ENCODE measurements at regions not wholly inside any gene's neighbourhood (a gene's known extent, or its start where the extent isn't known, plus 50 kb on each side); places are given as distances from the start of the nearest gene placed in this dataset.
"Not testable (repeated sequence)": the region's sequence is repeated elsewhere in the genome, so short reads cannot be mapped to it uniquely, and the experiment has no call there.

DNA sequence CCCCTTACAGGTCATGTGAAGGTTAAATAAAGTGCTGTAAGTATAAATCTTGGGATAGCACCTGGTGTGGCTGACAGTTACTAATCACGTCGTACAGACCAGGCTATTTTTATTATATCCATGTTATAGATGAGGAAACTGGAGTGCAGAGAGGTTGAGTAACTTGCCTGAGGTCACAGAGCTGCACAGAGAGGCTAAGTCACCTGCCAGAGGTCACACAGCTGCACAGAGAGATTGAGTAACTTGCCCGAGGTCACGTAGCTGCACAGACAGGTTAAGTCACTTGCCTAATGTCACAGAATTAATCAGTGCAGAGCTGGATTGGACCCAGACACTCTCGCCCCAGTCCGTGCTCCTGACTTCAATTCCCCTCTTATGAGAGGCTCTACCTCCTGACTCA, 171.5 kb downstream of the NUP210 start:
- no peak for DNase-seq (ENCODE audit: low read depth)

- DNase-seq (ENCODE audit: low read depth) = no peak
Measured at GRCh38 chr3:13245615-13245978, 172.4 kb upstream of the IQSEC1 start.

DNA sequence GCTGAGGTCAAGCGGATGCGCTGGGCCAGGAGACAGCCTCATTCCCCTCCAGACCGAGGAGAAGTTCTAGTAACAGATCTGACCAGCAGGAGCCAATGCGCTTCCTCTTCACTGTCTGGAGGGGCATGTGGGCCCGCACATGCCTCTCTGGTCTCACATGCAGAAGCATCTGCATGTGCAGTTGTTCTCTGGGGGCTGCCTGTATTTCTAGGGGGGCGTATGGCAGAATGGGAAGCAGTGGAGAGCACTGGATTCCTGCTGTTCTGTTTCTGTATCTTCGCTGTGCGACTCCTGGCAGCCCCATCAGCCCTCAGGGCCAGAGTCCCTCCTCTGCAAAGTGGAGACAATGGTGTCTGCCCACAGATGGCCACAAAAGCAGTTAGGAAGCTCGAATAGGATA, 170.4 kb upstream of the IQSEC1 start:
- no peak for DNase-seq (ENCODE audit: low read depth)

GRCh38 chr3:13242364-13242737, 169.1 kb upstream of the IQSEC1 start:
- DNase-seq (ENCODE audit: low read depth) = no peak

DNA sequence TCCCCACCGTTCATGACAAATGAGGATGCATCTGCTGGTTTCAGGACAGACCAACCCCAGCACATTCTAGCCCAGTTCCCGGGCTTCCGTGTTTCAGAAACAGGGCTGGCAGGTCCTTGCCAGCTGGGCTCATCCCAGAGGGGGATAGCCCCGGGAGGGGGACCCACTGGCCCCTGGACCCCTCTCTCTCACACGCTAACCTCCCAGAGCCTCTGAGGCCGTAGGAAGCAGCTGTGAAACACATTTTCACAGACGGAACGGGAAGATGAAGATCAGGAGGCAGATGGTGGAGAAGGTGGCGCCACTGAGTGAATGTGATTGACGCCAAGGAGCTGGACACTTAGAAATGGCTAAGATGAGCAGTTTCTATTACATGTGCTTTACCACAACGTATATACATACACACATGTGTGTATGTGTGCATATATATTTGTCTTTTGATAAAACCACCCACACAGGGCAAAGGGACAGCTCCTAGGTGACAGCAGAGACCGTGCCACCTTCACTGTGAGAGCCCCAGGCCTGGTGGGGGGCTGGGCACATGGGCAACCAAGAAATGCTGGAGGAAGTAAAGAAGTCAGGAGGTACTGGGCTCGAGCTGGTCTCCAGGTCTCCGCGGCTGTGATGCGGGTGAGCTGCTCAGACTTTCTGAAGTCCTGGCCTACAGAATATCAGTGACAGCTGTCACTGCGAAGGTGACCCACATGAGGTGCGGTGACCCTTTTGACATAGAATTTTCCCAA, 168.6 kb upstream of the IQSEC1 start:
- DNase-seq (ENCODE audit: low read depth) = no peak

GRCh38 chr3:13240928-13241618, 167.8 kb upstream of the IQSEC1 start:
- no peak for DNase-seq (ENCODE audit: low read depth)

GRCh38 chr3:13239467-13239760, 166.2 kb upstream of the IQSEC1 start:
- no peak for DNase-seq (ENCODE audit: low read depth)

GRCh38 chr3:13238687-13239466, 165.6 kb upstream of the IQSEC1 start:
- no peak for DNase-seq (ENCODE audit: low read depth)

DNA sequence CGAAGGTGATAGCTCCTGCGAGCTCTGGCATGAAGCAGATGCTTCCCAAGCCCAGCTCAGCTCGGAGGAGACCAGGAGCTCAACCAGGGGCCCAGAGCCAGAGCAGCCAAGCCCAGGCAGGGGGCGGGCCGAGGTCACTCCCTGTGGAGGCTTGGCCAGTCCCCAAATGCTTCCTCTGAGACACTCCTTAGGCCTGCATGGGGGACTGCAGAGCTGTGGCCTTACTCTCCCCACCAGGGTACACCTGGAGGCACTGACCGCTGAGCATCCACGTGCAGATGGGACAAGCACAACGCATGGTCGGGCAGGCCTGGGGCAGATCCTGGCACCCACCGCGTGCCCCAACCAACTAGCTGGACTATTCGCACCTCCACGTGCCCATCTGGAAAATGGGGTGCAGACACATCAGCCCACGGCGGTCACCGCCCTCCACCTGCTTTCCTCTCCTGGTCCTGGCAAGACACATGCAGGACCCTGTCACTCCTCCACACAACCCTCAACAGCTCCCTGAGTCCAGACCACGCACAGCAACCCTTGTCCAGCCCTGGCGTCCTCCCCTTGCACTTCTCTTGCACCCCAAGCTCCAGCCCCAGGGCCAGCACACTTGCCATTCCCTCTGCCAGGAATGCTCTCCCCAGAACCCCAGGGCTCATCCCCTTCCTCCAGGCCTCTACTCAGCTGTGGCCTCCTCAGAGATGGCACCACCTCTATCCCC, 164.7 kb upstream of the IQSEC1 start:
- DNase-seq (ENCODE audit: low read depth) = no peak

DNA sequence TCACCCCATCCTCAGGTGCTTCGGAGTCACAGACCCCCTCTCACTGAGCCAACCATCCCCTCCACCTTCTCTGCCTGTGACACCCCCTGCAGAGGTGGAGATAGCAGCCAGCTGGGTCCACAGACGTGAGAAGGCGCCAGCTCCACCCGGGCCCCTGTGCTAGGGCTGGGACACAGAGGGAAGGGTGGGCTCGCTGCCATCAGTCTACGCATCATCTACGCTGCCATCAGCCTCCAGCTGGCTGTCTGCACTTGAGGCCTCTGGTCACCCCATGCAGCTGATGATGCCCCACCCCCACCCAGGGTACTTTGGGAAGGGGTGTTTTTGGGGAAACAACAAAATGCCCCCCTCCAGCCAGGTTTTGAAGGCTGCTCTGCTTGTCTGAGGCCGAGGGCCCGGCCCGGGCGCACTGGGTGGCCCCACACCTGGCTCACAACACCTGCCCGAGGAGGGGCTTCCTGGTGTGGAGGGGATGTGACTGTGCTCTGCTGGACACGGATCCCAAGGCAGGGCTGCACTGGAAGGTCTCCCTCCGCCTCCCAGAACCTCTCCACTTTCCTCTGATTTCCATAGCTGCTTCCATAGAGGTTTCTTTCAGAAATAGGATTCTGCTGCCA, 163.4 kb upstream of the IQSEC1 start:
- no peak for DNase-seq (ENCODE audit: low read depth)

GRCh38 chr3:13235897-13236296, 162.7 kb upstream of the IQSEC1 start:
- no peak for DNase-seq (ENCODE audit: low read depth)

GRCh38 chr3:13235079-13235478, 161.8 kb upstream of the IQSEC1 start:
- DNase-seq (ENCODE audit: low read depth) = no peak

- no peak for DNase-seq (ENCODE audit: low read depth)
Measured at GRCh38 chr3:13234666-13235065, 161.4 kb upstream of the IQSEC1 start.

GRCh38 chr3:13233487-13234485, 160.6 kb upstream of the IQSEC1 start:
- DNase-seq (ENCODE audit: low read depth) = no peak

DNA sequence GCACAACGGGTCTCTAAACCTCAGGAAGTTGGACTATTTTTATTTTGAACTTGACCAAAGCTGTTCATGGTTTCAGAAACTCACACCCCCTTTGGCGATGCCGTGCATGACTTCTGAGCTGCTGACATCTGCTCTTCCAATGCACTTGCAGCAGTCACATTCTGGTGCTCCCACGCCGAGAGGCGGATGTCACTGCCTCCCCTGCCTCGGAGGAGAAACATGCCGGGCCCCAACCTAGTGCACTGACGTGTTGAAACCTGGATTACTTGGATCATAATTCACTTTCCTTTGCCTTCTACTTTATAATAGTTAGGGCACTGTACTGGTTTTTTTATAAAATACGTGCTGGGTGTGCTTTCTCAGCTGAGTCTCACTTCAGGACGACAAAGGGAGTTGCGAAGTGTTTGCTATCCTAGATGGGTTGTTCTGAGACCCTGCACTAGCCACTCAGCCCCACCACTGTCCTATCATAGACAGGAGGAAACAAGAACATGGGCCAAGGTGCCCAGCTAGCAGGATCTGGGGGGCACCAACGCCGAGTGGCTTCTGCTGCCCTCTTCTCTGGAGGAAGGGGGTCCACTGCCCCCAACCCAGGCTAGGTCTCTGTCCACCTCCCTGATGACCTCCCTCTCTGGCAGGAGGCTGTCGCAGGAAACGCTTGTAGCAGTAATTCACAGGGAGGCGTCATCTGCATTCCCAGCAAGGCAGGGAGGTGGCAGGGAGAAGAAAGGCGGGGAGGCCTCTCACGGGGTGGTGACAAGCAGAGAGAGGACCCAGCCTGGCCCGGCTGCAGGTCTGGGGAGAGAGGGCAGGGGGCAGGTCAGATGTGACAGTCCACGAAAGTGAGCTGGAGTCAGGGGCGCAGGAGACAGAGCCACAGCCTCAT, 158.8 kb upstream of the IQSEC1 start:
- no peak for DNase-seq (ENCODE audit: low read depth)

GRCh38 chr3:13229273-13229949, 156.2 kb upstream of the IQSEC1 start:
- no peak for DNase-seq (ENCODE audit: low read depth)

- DNase-seq (ENCODE audit: low read depth) = no peak
Measured at GRCh38 chr3:13228584-13228983, 155.4 kb upstream of the IQSEC1 start.

GRCh38 chr3:13228169-13228568, 154.9 kb upstream of the IQSEC1 start:
- DNase-seq (ENCODE audit: low read depth) = not testable (repeated sequence)
